Upper lobe of left lung (tissue), 4 donors: ENCODE measurements at regions not wholly inside any gene's neighbourhood (a gene's known extent, or its start where the extent isn't known, plus 50 kb on each side); places are given as distances from the start of the nearest gene placed in this dataset.

ENCODE experiments used
- CTCF ChIP-seq, 6 experiments: fragments of 450-650 bp in 4 of 6; fragments of 200-600 bp in 2 of 6; sonication (generic) in 2 of 6; IDR thresholded peaks; one replicate each; pipeline ENCODE4 v1.5.1; 2016 to 2019; ENCODE audit warnings: antibody characterized with exemption in 6 of 6
- EP300 ChIP-seq, 4 donors: sonication (generic); formaldehyde crosslinking; IDR thresholded peaks; one replicate each; pipeline ENCODE4 v1.5.1; 2017; ENCODE audit warnings: antibody characterized with exemption in 4 of 4, control low read depth in 2 of 4
- POLR2AphosphoS5 ChIP-seq, 2 donors: sonication (generic); formaldehyde crosslinking; IDR thresholded peaks; one replicate each; pipeline ENCODE4 v1.5.1; 2017; ENCODE audit warnings: antibody characterized with exemption in 2 of 2

- TF ChIP-seq CTCF (IDR thresholded peaks at IDR 0.05) (no peak), POLR2AphosphoS5 (IDR thresholded peaks at IDR 0.05) (no peak), EP300 (IDR thresholded peaks at IDR 0.05) (no peak)
Observed at GRCh38 chr12:59381106-59381505, 214.7 kb upstream of the SLC16A7 start.
